HEK293 (cell line): ENCODE measurements at regions not wholly inside any gene's neighbourhood (a gene's known extent, or its start where the extent isn't known, plus 50 kb on each side); places are given as distances from the start of the nearest gene placed in this dataset.

ENCODE experiments used
- CTCF ChIP-seq: fragments of 450-650 bp; formaldehyde crosslinking; IDR thresholded peaks from 2 replicates; pipeline ENCODE4 v1.5.1; 2016; ENCODE audit warnings: missing biosample characterization, missing genetic modification characterization
- GLI4 ChIP-seq: fragments of 450-650 bp; formaldehyde crosslinking; IDR thresholded peaks from 2 replicates; pipeline ENCODE4 v1.5.1; 2016; ENCODE audit warnings: missing biosample characterization, missing genetic modification characterization
- TCF7L2 ChIP-seq: IDR thresholded peaks from 2 replicates; pipeline ENCODE4 v1.6.1; 2011; ENCODE audit warnings: low read depth, mild to moderate bottlenecking, inconsistent platforms, low read length, moderate library complexity, borderline replicate concordance
- ZFP37 ChIP-seq: fragments of 450-650 bp; formaldehyde crosslinking; IDR thresholded peaks from 2 replicates; pipeline ENCODE4 v1.5.1; 2016; ENCODE audit warnings: missing biosample characterization, missing genetic modification characterization
- ZNF292 ChIP-seq: fragments of 450-650 bp; formaldehyde crosslinking; IDR thresholded peaks from 2 replicates; pipeline ENCODE4 v1.5.1; 2016; ENCODE audit warnings: low read depth, missing biosample characterization, missing genetic modification characterization, borderline replicate concordance
- ZNF549 ChIP-seq: fragments of 450-650 bp; IDR thresholded peaks from 2 replicates; pipeline ENCODE4 v1.5.1; 2018; ENCODE audit warnings: missing biosample characterization, missing genetic modification characterization, mild to moderate bottlenecking, inconsistent platforms, moderate library complexity

- TF ChIP-seq CTCF (tag by site-specific recombination) (no peak), TCF7L2 (no peak), ZNF292 (no peak), ZFP37 (tag by site-specific recombination) (no peak), ZNF549 (tag by site-specific recombination) (no peak), GLI4 (no peak)
These were observed 123.4 kb downstream of the BASP1 start for GRCh38 chr5:17340819-17341218.
